B cell (primary cell): ENCODE measurements at regions not wholly inside any gene's neighbourhood (a gene's known extent, or its start where the extent isn't known, plus 50 kb on each side); places are given as distances from the start of the nearest gene placed in this dataset.

Experiments
- ATAC-seq: fragments of 200-7000 bp; cut with Tn5 transposase; one replicate; pipeline ENCODE4 v1.10.0; 2021; ENCODE audit warnings: low read depth, mild to moderate bottlenecking, moderate number of reproducible peaks, moderate library complexity
- CTCF ChIA-PET: fragments of 350-600 bp; sonication (Branson Sonifier 250); formaldehyde crosslinking; loops from one replicate; lab custom pipeline; 2021; ENCODE audit warnings: antibody characterized with exemption, inconsistent platforms; lab: Charles Lee
- POLR2A ChIA-PET: fragments of 350-600 bp; sonication (Branson Sonifier 250); formaldehyde crosslinking; loops from one replicate; lab custom pipeline; 2021; ENCODE audit warnings: antibody characterized with exemption; lab: Charles Lee
- DNase-seq: peaks from one replicate; pipeline ENCODE4 v3.0.0; 2013
- H2AFZ ChIP-seq: 2 replicates; pipeline ENCODE4 v1.6.1; 2012; ENCODE audit warnings: mild to moderate bottlenecking, low read depth, low read length; ENCODE audit not compliant: insufficient read depth, poor library complexity, severe bottlenecking
- H3K27ac ChIP-seq, 2 donors: 1 replicate in 1 of 2; 2 replicates in 1 of 2; pipeline ENCODE4 v1.5.1; 2012 to 2013; ENCODE audit warnings: low read length in 2 of 2, mild to moderate bottlenecking in 2 of 2, moderate library complexity in 1 of 2
- H3K27me3 ChIP-seq, 4 experiments: fragments of 200-600 bp in 1 of 4; sonication (generic) in 1 of 4; replicated peaks in 1 of 4; 1 replicate in 2 of 4; 2 replicates in 2 of 4; pipeline versions ENCODE4 v1.6.1 to v1.7.0; 2013 to 2016; ENCODE audit warnings: low read length in 3 of 4, mild to moderate bottlenecking in 2 of 4, mixed read lengths in 1 of 4, moderate library complexity in 1 of 4; ENCODE audit not compliant: insufficient read depth in 4 of 4, control insufficient read depth in 3 of 4; ENCODE audit errors: control extremely low read depth in 1 of 4
- H3K36me3 ChIP-seq, 2 experiments: replicated peaks in 1 of 2; 1 replicate in 1 of 2; 2 replicates in 1 of 2; pipeline versions ENCODE4 v1.6.1 to v1.7.1; 2013; ENCODE audit warnings: low read length in 1 of 2; ENCODE audit not compliant: insufficient read depth in 2 of 2, control insufficient read depth in 1 of 2; ENCODE audit errors: control extremely low read depth in 1 of 2, extremely low read depth in 1 of 2
- H3K4me1 ChIP-seq, 2 donors: fragments of 200-600 bp in 1 of 2; sonication (generic) in 1 of 2; 1 replicate in 1 of 2; 2 replicates in 1 of 2; pipeline versions ENCODE4 v1.5.1 to v1.6.1; 2013 to 2017; ENCODE audit warnings: low read length in 2 of 2; ENCODE audit not compliant: control insufficient read depth in 2 of 2, insufficient read depth in 2 of 2
- H3K4me2 ChIP-seq: replicated peaks from 2 replicates; pipeline ENCODE3; 2012; ENCODE audit warnings: mild to moderate bottlenecking, low read depth, low read length; ENCODE audit not compliant: poor library complexity, severe bottlenecking
- H3K4me3 ChIP-seq, 5 experiments: fragments of 200-600 bp in 1 of 5; sonication (generic) in 1 of 5; 1 replicate in 3 of 5; 2 replicates in 2 of 5; pipeline versions ENCODE4 v1.5.1 to v1.7.0; 2011 to 2016; ENCODE audit warnings: low read length in 4 of 5, mild to moderate bottlenecking in 4 of 5, low read depth in 2 of 5, control low read depth in 1 of 5, moderate library complexity in 1 of 5; ENCODE audit not compliant: insufficient read depth in 1 of 5; ENCODE audit errors: control extremely low read depth in 1 of 5, extremely low read depth in 1 of 5
- H3K79me2 ChIP-seq: fragments of 200-600 bp; sonication (generic); one replicate; pipeline ENCODE4 v1.6.0; 2016; ENCODE audit warnings: low read length; ENCODE audit not compliant: control insufficient read depth, insufficient read depth
- H3K9ac ChIP-seq: fragments of 200-600 bp; sonication (generic); 2 replicates; pipeline ENCODE4 v1.6.1; 2017; ENCODE audit warnings: mild to moderate bottlenecking, low read length, moderate library complexity
- H3K9me3 ChIP-seq, 3 donors: one replicate each; pipeline versions ENCODE4 v1.6.1 to v1.7.1; 2013; ENCODE audit warnings: low read length in 2 of 3; ENCODE audit not compliant: control insufficient read depth in 2 of 3, insufficient read depth in 1 of 3; ENCODE audit errors: control extremely low read depth in 1 of 3
- H4K20me1 ChIP-seq: 2 replicates; pipeline ENCODE4 v1.6.0; 2012; ENCODE audit warnings: mild to moderate bottlenecking, low read length; ENCODE audit not compliant: insufficient read depth, control insufficient read depth, poor library complexity, severe bottlenecking
- H3K27ac Mint-ChIP-seq: one replicate; pipeline ENCODE4 v1.8.0; 2021; ENCODE audit warnings: mixed read lengths
- H3K27me3 Mint-ChIP-seq: one replicate; pipeline ENCODE4 v1.8.0; 2021; ENCODE audit warnings: mixed read lengths
- H3K4me1 Mint-ChIP-seq: one replicate; pipeline ENCODE4 v1.8.0; 2021; ENCODE audit warnings: mixed read lengths
- H3K4me3 Mint-ChIP-seq: one replicate; pipeline ENCODE4 v1.8.0; 2021; ENCODE audit warnings: mixed read lengths
- H3K9me3 Mint-ChIP-seq: one replicate; pipeline ENCODE4 v1.8.0; 2022; ENCODE audit warnings: mixed read lengths; ENCODE audit not compliant: insufficient read depth
- EZH2 ChIP-seq: IDR thresholded peaks from 2 replicates; pipeline ENCODE4 v1.6.1; 2012; ENCODE audit warnings: borderline replicate concordance, low read depth, mild to moderate bottlenecking, moderate library complexity, low read length; ENCODE audit not compliant: insufficient read depth, poor library complexity, severe bottlenecking
- WGBS: methylation state at CpG from one replicate; pipeline ENCODE4 v1.1.5; 2013; ENCODE audit warnings: missing lambda C conversion rate; ENCODE audit not compliant: insufficient coverage; 5-methylcytosine and 5-hydroxymethylcytosine counted together
- intact Hi-C: fragments of 100-400 bp; cut with micrococcal nuclease; formaldehyde crosslinking; loops from one replicate; pipeline ENCODE4 v1.10.0; 2022
- TF ChIP-seq, protein P1 (sequence below): fragments of 200-600 bp; IDR thresholded peaks from one replicate; pipeline ENCODE4 v1.8.0; 2022; ENCODE audit warnings: antibody characterized with exemption, mild to moderate bottlenecking

DNA sequence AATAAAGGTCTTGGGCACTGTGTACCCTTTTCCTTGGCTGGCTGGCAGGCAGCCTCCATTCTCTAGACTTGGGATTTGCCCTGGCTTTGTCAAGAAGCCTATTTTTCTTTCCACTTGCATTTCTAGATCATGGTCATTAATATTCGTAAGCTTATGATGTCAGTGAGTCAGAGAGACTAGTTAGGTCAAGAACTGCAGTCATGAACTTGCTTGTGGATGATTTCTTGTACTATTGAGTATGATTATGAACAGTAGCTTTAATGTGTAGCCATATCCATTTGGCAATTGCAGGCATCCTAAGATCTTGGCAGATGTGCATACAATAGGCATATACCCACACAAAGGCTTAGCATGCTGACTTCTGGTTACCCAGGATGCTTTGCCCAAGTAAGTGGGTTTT is 186.8 kb upstream of the CLINT1 start:
- Histone ChIP-seq H3K4me1 (no peaks in the 10 kb centered on the region), H3K9me3 (peaks cover 0 to 3% (median 0%) of the 10 kb centered on the region in 3 donors), H3K4me3 (no peak overlapping the region), H3K79me2 (no peaks in the 10 kb centered on the region), H3K27me3 (peaks cover 0 to under 1% (median 0%) of the 10 kb centered on the region in 4 experiments), H3K27ac (no peak overlapping the region), H3K4me2 (no peak overlapping the region), H3K9ac (no peak overlapping the region), H3K36me3 (no peaks in the 10 kb centered on the region), H4K20me1 (no peaks in the 10 kb centered on the region), H2AFZ (no peak overlapping the region)
- peaks cover 3% of the 10 kb centered on the region for H3K9me3 Mint-ChIP-seq
- H3K27ac Mint-ChIP-seq = no peak overlapping the region
- DNase-seq (no peak), ATAC-seq (no peak)
- H3K4me1 Mint-ChIP-seq = no peaks in the 10 kb centered on the region
- no CpG with 5 or more reads among the region's 1 CpG for WGBS
- CTCF ChIA-PET = no interaction called here
- H3K27me3 Mint-ChIP-seq = peaks cover 13% of the 10 kb centered on the region
- H3K4me3 Mint-ChIP-seq = no peak overlapping the region
- POLR2A ChIA-PET = no interaction called here
- no peak for TF ChIP-seq EZH2
- TF ChIP-seq, protein P1, sequence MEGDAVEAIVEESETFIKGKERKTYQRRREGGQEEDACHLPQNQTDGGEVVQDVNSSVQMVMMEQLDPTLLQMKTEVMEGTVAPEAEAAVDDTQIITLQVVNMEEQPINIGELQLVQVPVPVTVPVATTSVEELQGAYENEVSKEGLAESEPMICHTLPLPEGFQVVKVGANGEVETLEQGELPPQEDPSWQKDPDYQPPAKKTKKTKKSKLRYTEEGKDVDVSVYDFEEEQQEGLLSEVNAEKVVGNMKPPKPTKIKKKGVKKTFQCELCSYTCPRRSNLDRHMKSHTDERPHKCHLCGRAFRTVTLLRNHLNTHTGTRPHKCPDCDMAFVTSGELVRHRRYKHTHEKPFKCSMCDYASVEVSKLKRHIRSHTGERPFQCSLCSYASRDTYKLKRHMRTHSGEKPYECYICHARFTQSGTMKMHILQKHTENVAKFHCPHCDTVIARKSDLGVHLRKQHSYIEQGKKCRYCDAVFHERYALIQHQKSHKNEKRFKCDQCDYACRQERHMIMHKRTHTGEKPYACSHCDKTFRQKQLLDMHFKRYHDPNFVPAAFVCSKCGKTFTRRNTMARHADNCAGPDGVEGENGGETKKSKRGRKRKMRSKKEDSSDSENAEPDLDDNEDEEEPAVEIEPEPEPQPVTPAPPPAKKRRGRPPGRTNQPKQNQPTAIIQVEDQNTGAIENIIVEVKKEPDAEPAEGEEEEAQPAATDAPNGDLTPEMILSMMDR = no peak
- intact Hi-C loops = no loop called here

DNA sequence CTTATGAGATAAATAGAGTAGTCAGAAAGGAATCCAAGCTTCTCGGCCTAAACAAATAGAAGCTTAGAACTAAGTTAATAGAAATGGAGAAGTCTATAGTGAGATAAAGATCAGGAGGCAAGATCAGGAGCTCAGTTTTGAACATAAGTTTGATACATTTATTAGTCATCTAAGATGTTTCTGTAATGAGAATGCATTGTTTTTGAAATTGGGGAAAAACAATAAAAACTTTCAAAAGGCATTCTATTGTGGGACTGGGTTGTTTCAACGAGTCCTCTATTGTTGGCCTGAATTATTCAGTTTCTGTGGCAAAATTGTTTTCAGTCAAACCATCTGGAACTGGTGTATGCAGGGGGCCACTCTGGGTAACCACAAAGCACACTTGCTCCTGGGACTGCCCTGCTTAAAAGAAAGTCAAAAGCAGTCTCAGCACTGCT is 181.0 kb upstream of the CLINT1 start:
- no peaks in the 10 kb centered on the region for H3K4me1 ChIP-seq
- no peaks in the 10 kb centered on the region for H4K20me1 ChIP-seq
- H3K9ac ChIP-seq = no peak overlapping the region
- no peak overlapping the region for H3K27ac Mint-ChIP-seq
- H3K4me2 ChIP-seq = no peak overlapping the region
- CTCF ChIA-PET = no interaction called here
- H3K36me3 ChIP-seq = no peaks in the 10 kb centered on the region
- no peak overlapping the region for H3K4me3 ChIP-seq
- intact Hi-C loops = no loop called here
- H3K27ac ChIP-seq = no peak overlapping the region
- H3K79me2 ChIP-seq = no peaks in the 10 kb centered on the region
- H3K4me3 Mint-ChIP-seq = no peak overlapping the region
- no peak overlapping the region for H2AFZ ChIP-seq
- peaks cover 0 to 19% (median 6%) of the 10 kb centered on the region in 3 donors for H3K9me3 ChIP-seq
- no peak for TF ChIP-seq EZH2
- TF ChIP-seq, protein P1 = no peak
- no peaks in the 10 kb centered on the region for H3K27me3 ChIP-seq
- WGBS = 0% methylated on average over 1 of the region's 2 CpGs
- ATAC-seq (no peak), DNase-seq (no peak)
- peaks cover 9% of the 10 kb centered on the region for H3K27me3 Mint-ChIP-seq
- H3K4me1 Mint-ChIP-seq = no peaks in the 10 kb centered on the region
- POLR2A ChIA-PET = no interaction called here
- peaks cover 9% of the 10 kb centered on the region for H3K9me3 Mint-ChIP-seq
